Smooth muscle cell (in vitro differentiated cells): ENCODE measurements at regions not wholly inside any gene's neighbourhood (a gene's known extent, or its start where the extent isn't known, plus 50 kb on each side); places are given as distances from the start of the nearest gene placed in this dataset.

Experiments used
- DNase-seq: peaks from one replicate; lab custom pipeline; 2025; ENCODE audit not compliant: unreplicated experiment; lab: John Stamatoyannopoulos, UW
- H2AFZ ChIP-seq: fragments of 200-600 bp; sonication (generic); 2 replicates; pipeline ENCODE4 v1.6.0; 2016; ENCODE audit warnings: antibody characterized with exemption, low read depth, mild to moderate bottlenecking
- H3F3A ChIP-seq: fragments of 200-600 bp; sonication (generic); 2 replicates; pipeline ENCODE4 v1.6.0; 2017; ENCODE audit warnings: antibody characterized with exemption, low read depth
- H3K27ac ChIP-seq: fragments of 200-600 bp; sonication (generic); 2 replicates; pipeline ENCODE4 v1.5.1; 2016; ENCODE audit warnings: low read depth, mild to moderate bottlenecking
- H3K27me3 ChIP-seq: fragments of 200-600 bp; sonication (generic); 2 replicates; pipeline ENCODE4 v1.6.1; 2016; ENCODE audit warnings: low read depth, mild to moderate bottlenecking
- H3K36me3 ChIP-seq: fragments of 200-600 bp; sonication (generic); 2 replicates; pipeline ENCODE4 v1.5.1; 2016; ENCODE audit warnings: low read depth
- H3K4me1 ChIP-seq: fragments of 200-600 bp; sonication (generic); 2 replicates; pipeline ENCODE4 v1.5.1; 2016; ENCODE audit warnings: low read depth
- H3K4me2 ChIP-seq: fragments of 200-600 bp; sonication (generic); 2 replicates; pipeline ENCODE4 v1.6.0; 2016; ENCODE audit warnings: mild to moderate bottlenecking
- H3K4me3 ChIP-seq: fragments of 200-600 bp; sonication (generic); 2 replicates; pipeline ENCODE4 v1.5.1; 2016; ENCODE audit warnings: mild to moderate bottlenecking
- H3K79me2 ChIP-seq: fragments of 200-600 bp; sonication (generic); 2 replicates; pipeline ENCODE4 v1.6.0; 2016; ENCODE audit warnings: low read depth, mild to moderate bottlenecking
- H3K9ac ChIP-seq: fragments of 200-600 bp; sonication (generic); 2 replicates; pipeline ENCODE4 v1.6.0; 2016; ENCODE audit warnings: low read depth
- H3K9me3 ChIP-seq: fragments of 200-600 bp; sonication (generic); replicated peaks from 2 replicates; pipeline ENCODE4 v1.5.1; 2016; ENCODE audit warnings: low read depth
- H4K20me1 ChIP-seq: fragments of 200-600 bp; sonication (generic); 2 replicates; pipeline ENCODE4 v1.6.0; 2016; ENCODE audit warnings: low read depth
- CTCF ChIP-seq: fragments of 200-600 bp; sonication (generic); IDR thresholded peaks from 2 replicates; pipeline ENCODE4 v1.5.1; 2017; ENCODE audit warnings: borderline replicate concordance, mild to moderate bottlenecking, antibody characterized with exemption; ENCODE audit not compliant: insufficient read depth, poor library complexity, severe bottlenecking
- WGBS: methylation state at CpG from one replicate; pipeline ENCODE4 v1.1.7; 2016; ENCODE audit warnings: low lambda C conversion rate; 5-methylcytosine and 5-hydroxymethylcytosine counted together

- Histone ChIP-seq H3K4me1 (no peaks in the 10 kb centered on the region), H3K9ac (no peak overlapping the region), H3K79me2 (no peaks in the 10 kb centered on the region), H3F3A (no peaks in the 10 kb centered on the region), H4K20me1 (no peaks in the 10 kb centered on the region), H3K9me3 (no peaks in the 10 kb centered on the region), H3K4me2 (no peak overlapping the region), H3K27me3 (no peaks in the 10 kb centered on the region), H3K27ac (no peak overlapping the region), H3K36me3 (no peaks in the 10 kb centered on the region), H2AFZ (no peak overlapping the region), H3K4me3 (no peak overlapping the region)
- no peak for DNase-seq
- WGBS: 89% methylated on average over 2 of the region's 2 CpGs
- no peak for TF ChIP-seq CTCF
Observed at GRCh38 chr7:88485821-88486220, 179.1 kb upstream of the STEAP4 start.

GRCh38 chr7:88484551-88484950, 177.9 kb upstream of the STEAP4 start:
- Histone ChIP-seq H3K4me2 (no peak overlapping the region), H3F3A (no peaks in the 10 kb centered on the region), H3K79me2 (no peaks in the 10 kb centered on the region), H3K27me3 (no peaks in the 10 kb centered on the region), H3K4me3 (no peak overlapping the region), H2AFZ (no peak overlapping the region), H4K20me1 (no peaks in the 10 kb centered on the region), H3K9ac (no peak overlapping the region), H3K27ac (no peak overlapping the region), H3K36me3 (no peaks in the 10 kb centered on the region), H3K4me1 (no peaks in the 10 kb centered on the region), H3K9me3 (no peaks in the 10 kb centered on the region)
- DNase-seq: no peak
- TF ChIP-seq CTCF: no peak
- 83% methylated on average over 3 of the region's 3 CpGs for WGBS

- Histone ChIP-seq H3K27me3 (no peaks in the 10 kb centered on the region), H3F3A (no peaks in the 10 kb centered on the region), H3K79me2 (no peaks in the 10 kb centered on the region), H3K9me3 (no peaks in the 10 kb centered on the region), H3K36me3 (no peaks in the 10 kb centered on the region), H3K9ac (no peak overlapping the region), H3K4me3 (no peak overlapping the region), H2AFZ (no peak overlapping the region), H3K4me2 (no peak overlapping the region), H3K4me1 (no peaks in the 10 kb centered on the region), H4K20me1 (no peaks in the 10 kb centered on the region), H3K27ac (no peak overlapping the region)
- DNase-seq: no peak
- TF ChIP-seq CTCF: no peak
Observed at GRCh38 chr7:88480896-88481295, 174.2 kb upstream of the STEAP4 start.

GRCh38 chr7:88480271-88480670, 173.6 kb upstream of the STEAP4 start:
- Histone ChIP-seq H3K4me2 (no peak overlapping the region), H3K4me3 (no peak overlapping the region), H3K9ac (no peak overlapping the region), H3F3A (no peaks in the 10 kb centered on the region), H3K27me3 (no peaks in the 10 kb centered on the region), H3K79me2 (no peaks in the 10 kb centered on the region), H2AFZ (no peak overlapping the region), H3K4me1 (no peaks in the 10 kb centered on the region), H4K20me1 (no peaks in the 10 kb centered on the region), H3K27ac (no peak overlapping the region), H3K9me3 (no peaks in the 10 kb centered on the region), H3K36me3 (no peaks in the 10 kb centered on the region)
- WGBS: 96% methylated on average over 4 of the region's 4 CpGs
- DNase-seq: no peak
- no peak for TF ChIP-seq CTCF
